RWPE2 (cell line): ENCODE measurements at regions not wholly inside any gene's neighbourhood (a gene's known extent, or its start where the extent isn't known, plus 50 kb on each side); places are given as distances from the start of the nearest gene placed in this dataset.

ENCODE experiments used
- ATAC-seq: fragments of 200-7000 bp; cut with Tn5 transposase; 3 replicates; pipeline ENCODE4 v1.9.1; 2021; ENCODE audit warnings: low read depth
- DNase-seq: peaks from one replicate; pipeline ENCODE4 v3.0.0-alpha.2; 2020; ENCODE audit warnings: low spot score
- H3K27ac ChIP-seq: fragments of 450-650 bp; 2 replicates; pipeline ENCODE4 v1.5.1; 2017; ENCODE audit warnings: mild to moderate bottlenecking; ENCODE audit not compliant: poor library complexity, severe bottlenecking
- H3K27me3 ChIP-seq: fragments of 250-450 bp; sonication (Bioruptor Pico); 2 replicates; pipeline ENCODE4 v1.5.1; 2021; ENCODE audit warnings: mild to moderate bottlenecking, moderate library complexity; ENCODE audit not compliant: insufficient read depth, poor library complexity, severe bottlenecking
- H3K36me3 ChIP-seq: fragments of 250-450 bp; sonication (Bioruptor Pico); 2 replicates; pipeline ENCODE4 v1.5.1; 2020; ENCODE audit warnings: low read depth, mild to moderate bottlenecking, moderate library complexity
- H3K4me1 ChIP-seq: fragments of 250-450 bp; sonication (Bioruptor Pico); 2 replicates; pipeline ENCODE4 v1.5.1; 2021; ENCODE audit warnings: mild to moderate bottlenecking, moderate library complexity; ENCODE audit not compliant: insufficient read depth, poor library complexity, severe bottlenecking
- H3K4me3 ChIP-seq: fragments of 250-450 bp; sonication (Bioruptor Pico); 2 replicates; pipeline ENCODE4 v1.5.1; 2021; ENCODE audit warnings: mild to moderate bottlenecking, moderate library complexity; ENCODE audit not compliant: severe bottlenecking
- H3K9me3 ChIP-seq: fragments of 250-450 bp; sonication (Bioruptor Pico); 2 replicates; pipeline ENCODE4 v1.5.1; 2021; ENCODE audit warnings: mild to moderate bottlenecking, moderate library complexity; ENCODE audit not compliant: severe bottlenecking
- CTCF ChIP-seq: fragments of 450-650 bp; IDR thresholded peaks from one replicate; pipeline ENCODE4 v1.5.1; 2017; ENCODE audit warnings: mild to moderate bottlenecking, moderate library complexity; ENCODE audit not compliant: poor library complexity, severe bottlenecking

- TF ChIP-seq CTCF: no peak
- DNase-seq (no peak), ATAC-seq (no peak)
- H3K36me3 ChIP-seq: no peaks in the 10 kb centered on the region
- H3K4me1 ChIP-seq: no peaks in the 10 kb centered on the region
- no peak overlapping the region for H3K27ac ChIP-seq
- H3K9me3 ChIP-seq: no peaks in the 10 kb centered on the region
- no peaks in the 10 kb centered on the region for H3K27me3 ChIP-seq
- H3K4me3 ChIP-seq: no peak overlapping the region
These were observed 172.3 kb upstream of the TBCA start for GRCh38 chr5:77948476-77948875.

GRCh38 chr5:77947041-77947428 lies 170.9 kb upstream of the TBCA start:
- no peak overlapping the region for H3K4me3 ChIP-seq
- DNase-seq (no peak), ATAC-seq (no peak)
- H3K36me3 ChIP-seq: no peaks in the 10 kb centered on the region
- H3K9me3 ChIP-seq: no peaks in the 10 kb centered on the region
- no peaks in the 10 kb centered on the region for H3K4me1 ChIP-seq
- H3K27me3 ChIP-seq: peaks cover 1% of the 10 kb centered on the region
- TF ChIP-seq CTCF: no peak
- H3K27ac ChIP-seq: no peak overlapping the region

- H3K27ac ChIP-seq: no peak overlapping the region
- DNase-seq (no peak), ATAC-seq (no peak)
- no peak overlapping the region for H3K4me3 ChIP-seq
- TF ChIP-seq CTCF: peak; percentile 32
- peaks cover 4% of the 10 kb centered on the region for H3K27me3 ChIP-seq
- no peaks in the 10 kb centered on the region for H3K4me1 ChIP-seq
- H3K36me3 ChIP-seq: no peaks in the 10 kb centered on the region
- no peaks in the 10 kb centered on the region for H3K9me3 ChIP-seq
These were observed 170.4 kb upstream of the TBCA start for GRCh38 chr5:77946381-77947040.

- no peak overlapping the region for H3K4me3 ChIP-seq
- H3K36me3 ChIP-seq: no peaks in the 10 kb centered on the region
- H3K9me3 ChIP-seq: no peaks in the 10 kb centered on the region
- no peak for TF ChIP-seq CTCF
- no peak for DNase-seq
- ATAC-seq: peak; percentile 35; the same call in 1 of the 3 replicates
- no peaks in the 10 kb centered on the region for H3K4me1 ChIP-seq
- H3K27me3 ChIP-seq: peaks cover 4% of the 10 kb centered on the region
- no peak overlapping the region for H3K27ac ChIP-seq
These were observed 169.7 kb upstream of the TBCA start for GRCh38 chr5:77945874-77946273.

GRCh38 chr5:77944757-77945340 lies 168.7 kb upstream of the TBCA start:
- no peaks in the 10 kb centered on the region for H3K36me3 ChIP-seq
- no peaks in the 10 kb centered on the region for H3K4me1 ChIP-seq
- DNase-seq (no peak), ATAC-seq (no peak)
- peaks cover 4% of the 10 kb centered on the region for H3K27me3 ChIP-seq
- H3K27ac ChIP-seq: no peak overlapping the region
- H3K4me3 ChIP-seq: no peak overlapping the region
- no peak for TF ChIP-seq CTCF
- no peaks in the 10 kb centered on the region for H3K9me3 ChIP-seq
